ENCODE measurements at regions not wholly inside any gene's neighbourhood (a gene's known extent, or its start where the extent isn't known, plus 50 kb on each side); places are given as distances from the start of the nearest gene placed in this dataset.

- TF ChIP-seq, protein P1, sequence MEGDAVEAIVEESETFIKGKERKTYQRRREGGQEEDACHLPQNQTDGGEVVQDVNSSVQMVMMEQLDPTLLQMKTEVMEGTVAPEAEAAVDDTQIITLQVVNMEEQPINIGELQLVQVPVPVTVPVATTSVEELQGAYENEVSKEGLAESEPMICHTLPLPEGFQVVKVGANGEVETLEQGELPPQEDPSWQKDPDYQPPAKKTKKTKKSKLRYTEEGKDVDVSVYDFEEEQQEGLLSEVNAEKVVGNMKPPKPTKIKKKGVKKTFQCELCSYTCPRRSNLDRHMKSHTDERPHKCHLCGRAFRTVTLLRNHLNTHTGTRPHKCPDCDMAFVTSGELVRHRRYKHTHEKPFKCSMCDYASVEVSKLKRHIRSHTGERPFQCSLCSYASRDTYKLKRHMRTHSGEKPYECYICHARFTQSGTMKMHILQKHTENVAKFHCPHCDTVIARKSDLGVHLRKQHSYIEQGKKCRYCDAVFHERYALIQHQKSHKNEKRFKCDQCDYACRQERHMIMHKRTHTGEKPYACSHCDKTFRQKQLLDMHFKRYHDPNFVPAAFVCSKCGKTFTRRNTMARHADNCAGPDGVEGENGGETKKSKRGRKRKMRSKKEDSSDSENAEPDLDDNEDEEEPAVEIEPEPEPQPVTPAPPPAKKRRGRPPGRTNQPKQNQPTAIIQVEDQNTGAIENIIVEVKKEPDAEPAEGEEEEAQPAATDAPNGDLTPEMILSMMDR (IDR thresholded peaks at IDR 0.05) = no peak
- no peak for TF ChIP-seq POLR2AphosphoS5 (IDR thresholded peaks at IDR 0.05)
- no peak for TF ChIP-seq POLR2A (IDR thresholded peaks at IDR 0.05; ENCODE audit: low read depth)
- TF ChIP-seq EP300 (IDR thresholded peaks at IDR 0.05) = no peak
These were observed 351.2 kb downstream of the CDH2 start for GRCh38 chr18:27825689-27826088.

Measured in esophagus muscularis mucosa (tissue), 4 donors.